Spleen (tissue), 7 donors: ENCODE measurements at regions not wholly inside any gene's neighbourhood (a gene's known extent, or its start where the extent isn't known, plus 50 kb on each side); places are given as distances from the start of the nearest gene placed in this dataset.

Experiments
- POLR2A ChIP-seq, 3 donors: fragments of 450-650 bp; IDR thresholded peaks; one replicate each; pipeline ENCODE4 v1.5.1; 2017; ENCODE audit warnings: antibody characterized with exemption in 3 of 3, mild to moderate bottlenecking in 1 of 3
- POLR2AphosphoS5 ChIP-seq, 3 donors: sonication (generic); formaldehyde crosslinking; IDR thresholded peaks; one replicate each; pipeline ENCODE4 v1.5.1; 2017; ENCODE audit warnings: antibody characterized with exemption in 3 of 3
- TF ChIP-seq, protein P1 (sequence below), 11 experiments: fragments of 200-600 bp in 7 of 11; fragments of 450-650 bp in 4 of 11; sonication (generic) in 4 of 11; IDR thresholded peaks in 8 of 11; conservative IDR thresholded peaks in 3 of 11; 1 replicate in 7 of 11; 2 replicates in 4 of 11; pipeline versions ENCODE4 v1.4.0 to v1.8.0; 2016 to 2021; ENCODE audit warnings: antibody characterized with exemption in 11 of 11, inconsistent platforms in 4 of 11, mild to moderate bottlenecking in 1 of 11
- donor health status: DM: no; HTN: no; CAD: no; lungs with moderate emphysema.
- donor health status: DM: no; HTN: no; CAD: no.
- donor health status: DM: no; HTN: no; CAD: no.

- TF ChIP-seq, protein P1, sequence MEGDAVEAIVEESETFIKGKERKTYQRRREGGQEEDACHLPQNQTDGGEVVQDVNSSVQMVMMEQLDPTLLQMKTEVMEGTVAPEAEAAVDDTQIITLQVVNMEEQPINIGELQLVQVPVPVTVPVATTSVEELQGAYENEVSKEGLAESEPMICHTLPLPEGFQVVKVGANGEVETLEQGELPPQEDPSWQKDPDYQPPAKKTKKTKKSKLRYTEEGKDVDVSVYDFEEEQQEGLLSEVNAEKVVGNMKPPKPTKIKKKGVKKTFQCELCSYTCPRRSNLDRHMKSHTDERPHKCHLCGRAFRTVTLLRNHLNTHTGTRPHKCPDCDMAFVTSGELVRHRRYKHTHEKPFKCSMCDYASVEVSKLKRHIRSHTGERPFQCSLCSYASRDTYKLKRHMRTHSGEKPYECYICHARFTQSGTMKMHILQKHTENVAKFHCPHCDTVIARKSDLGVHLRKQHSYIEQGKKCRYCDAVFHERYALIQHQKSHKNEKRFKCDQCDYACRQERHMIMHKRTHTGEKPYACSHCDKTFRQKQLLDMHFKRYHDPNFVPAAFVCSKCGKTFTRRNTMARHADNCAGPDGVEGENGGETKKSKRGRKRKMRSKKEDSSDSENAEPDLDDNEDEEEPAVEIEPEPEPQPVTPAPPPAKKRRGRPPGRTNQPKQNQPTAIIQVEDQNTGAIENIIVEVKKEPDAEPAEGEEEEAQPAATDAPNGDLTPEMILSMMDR (IDR thresholded peaks at IDR 0.05 in 8 of 11, conservative IDR thresholded peaks at IDR 0.05 in 3 of 11) = no peak
- TF ChIP-seq POLR2AphosphoS5 (IDR thresholded peaks at IDR 0.05) = no peak
- no peak for TF ChIP-seq POLR2A (IDR thresholded peaks at IDR 0.05)
Measured at GRCh38 chr2:7989823-7990222, 692.0 kb upstream of the ID2 start.
